HepG2 (cell line): ENCODE measurements at regions not wholly inside any gene's neighbourhood (a gene's known extent, or its start where the extent isn't known, plus 50 kb on each side); places are given as distances from the start of the nearest gene placed in this dataset.

Source experiments
- ATAC-seq: fragments of 200-7000 bp; cut with Tn5 transposase; 3 replicates; pipeline ENCODE4 v1.9.1; 2020; ENCODE audit warnings: mild to moderate bottlenecking, moderate library complexity
- BruUV-seq: library from RNA; stranded (reverse); fragments of 400-500 nt; replicated peaks from 2 replicates; lab custom pipeline; 2021; lab: Mats Ljungman, UMichigan
- CTCF ChIA-PET: fragments of 300-600 bp; formaldehyde crosslinking; extraction: SDS; loops from one replicate; lab custom pipeline; 2021; ENCODE audit warnings: low total read pairs, inconsistent platforms, low intra/inter-chr PET ratio; lab: Yijun Ruan, JAX
- POLR2A ChIA-PET: fragments of 350-600 bp; sonication (Branson Sonifier 250); formaldehyde crosslinking; loops from one replicate; lab custom pipeline; 2020; ENCODE audit warnings: antibody characterized with exemption, inconsistent platforms; lab: Yijun Ruan, JAX
- DNase-seq: peaks from one replicate; pipeline ENCODE4 v3.0.0-alpha.2; 2015; ENCODE audit warnings: low spot score
- FAIRE-seq: peaks from 3 replicates; lab custom pipeline; 2011; peaks lifted over from hg19 to GRCh38; lab: Jason Lieb, UNC
- H2AFZ ChIP-seq: one replicate; pipeline ENCODE4 v1.6.1; 2011; ENCODE audit warnings: low read length, inconsistent platforms
- H3K27ac ChIP-seq: fragments of 300-600 bp; 3 replicates; pipeline ENCODE4 v1.8.0; 2011; ENCODE audit warnings: mixed run types, mild to moderate bottlenecking, mixed read lengths, low read length, inconsistent platforms; ENCODE audit not compliant: insufficient read depth; ENCODE audit errors: extremely low read length
- H3K27me3 ChIP-seq, 2 experiments: fragments of 200-600 bp in 1 of 2; 2 replicates in 1 of 2; 3 replicates in 1 of 2; pipeline versions ENCODE4 v1.6.0 to v1.8.0; 2011; ENCODE audit warnings: low read length in 2 of 2, mild to moderate bottlenecking in 2 of 2, moderate library complexity in 2 of 2, inconsistent platforms in 1 of 2; ENCODE audit not compliant: insufficient read depth in 2 of 2, control insufficient read depth in 1 of 2
- H3K36me3 ChIP-seq, 2 experiments: fragments of 200-600 bp in 1 of 2; replicated peaks in 1 of 2; 2 replicates in 1 of 2; 3 replicates in 1 of 2; pipeline versions ENCODE4 v1.5.1 to v1.8.0; 2011; ENCODE audit warnings: low read length in 2 of 2, inconsistent platforms in 1 of 2; ENCODE audit not compliant: insufficient read depth in 2 of 2, control insufficient read depth in 1 of 2
- H3K4me1 ChIP-seq: 2 replicates; pipeline ENCODE4 v1.5.1; 2012; ENCODE audit warnings: low read length, inconsistent platforms; ENCODE audit not compliant: insufficient read depth
- H3K4me2 ChIP-seq: 2 replicates; pipeline ENCODE4 v1.6.0; 2011; ENCODE audit warnings: low read depth, low read length, inconsistent platforms
- H3K4me3 ChIP-seq, 3 experiments: fragments of 200-600 bp in 1 of 3; sonication (generic), shearing (Covaris generic) in 1 of 3; replicated peaks in 1 of 3; 2 replicates each; pipeline ENCODE4 v1.5.1; 2011 to 2016; ENCODE audit warnings: low read length in 3 of 3, inconsistent platforms in 2 of 3, low read depth in 2 of 3, mild to moderate bottlenecking in 2 of 3, control low read depth in 1 of 3, mixed read lengths in 1 of 3; ENCODE audit not compliant: insufficient read depth in 1 of 3
- H3K79me2 ChIP-seq: one replicate; pipeline ENCODE4 v1.6.1; 2011; ENCODE audit warnings: low read length, inconsistent platforms; ENCODE audit not compliant: insufficient read depth
- H3K9ac ChIP-seq: 2 replicates; pipeline ENCODE4 v1.6.0; 2011; ENCODE audit warnings: mild to moderate bottlenecking, low read depth, low read length, inconsistent platforms; ENCODE audit not compliant: insufficient read depth
- H3K9me3 ChIP-seq: 2 replicates; pipeline ENCODE4 v1.5.1; 2012; ENCODE audit warnings: mild to moderate bottlenecking, low read length
- H4K20me1 ChIP-seq: 2 replicates; pipeline ENCODE4 v1.6.0; 2011; ENCODE audit warnings: inconsistent platforms, mild to moderate bottlenecking, low read length, moderate library complexity; ENCODE audit not compliant: insufficient read depth
- ELF1 ChIP-seq: sonication (generic); formaldehyde crosslinking; IDR thresholded peaks from 2 replicates; pipeline ENCODE4 v1.4.0; 2020; ENCODE audit warnings: missing genetic modification reagents
- IRF2 ChIP-seq: IDR thresholded peaks from 2 replicates; pipeline ENCODE4 v1.6.1; 2018; ENCODE audit warnings: missing genetic modification reagents, missing compliant biosample characterization
- NFYB ChIP-seq: sonication (generic); formaldehyde crosslinking; IDR thresholded peaks from 2 replicates; pipeline ENCODE4 v1.4.0; 2020; ENCODE audit warnings: missing genetic modification reagents
- STAT5B ChIP-seq: sonication (generic); formaldehyde crosslinking; IDR thresholded peaks from 2 replicates; pipeline ENCODE4 v1.4.0; 2020; ENCODE audit warnings: missing genetic modification reagents
- TSC22D2 ChIP-seq: sonication (generic); formaldehyde crosslinking; IDR thresholded peaks from 2 replicates; pipeline ENCODE4 v1.5.1; 2020; ENCODE audit warnings: missing genetic modification reagents, mild to moderate bottlenecking, borderline replicate concordance
- ZFP36L2 ChIP-seq: sonication (generic); formaldehyde crosslinking; IDR thresholded peaks from 2 replicates; pipeline ENCODE4 v1.4.0; 2020; ENCODE audit warnings: missing genetic modification reagents
- WGBS: methylation state at CpG from one replicate; pipeline ENCODE4 v1.1.6; 2017; ENCODE audit warnings: low lambda C conversion rate; 5-methylcytosine and 5-hydroxymethylcytosine counted together
- in situ Hi-C: cut with HindIII; loops from 2 replicates; pipeline ENCODE4 v1.10.0; 2017; ENCODE audit warnings: low pct_unique_long_range_greater_than_20kb; ENCODE audit not compliant: extremely low pct_ligation_motif_present
- intact Hi-C: fragments of 100-400 bp; cut with micrococcal nuclease; formaldehyde crosslinking; loops from one replicate; pipeline ENCODE4 v1.10.0; 2022; ENCODE audit not compliant: unreplicated experiment
- TF ChIP-seq, protein P1 (sequence below): sonication (generic); IDR thresholded peaks from 2 replicates; pipeline ENCODE4 v1.6.1; 2016; ENCODE audit warnings: low read depth, borderline replicate concordance
- TF ChIP-seq, protein P2 (sequence below): sonication (generic); formaldehyde crosslinking; IDR thresholded peaks from 2 replicates; pipeline ENCODE4 v1.5.1; 2020; ENCODE audit warnings: missing genetic modification reagents, mild to moderate bottlenecking, borderline replicate concordance
- TF ChIP-seq, protein P3 (sequence below): sonication (generic); formaldehyde crosslinking; IDR thresholded peaks from 2 replicates; pipeline ENCODE4 v1.4.0; 2020; ENCODE audit warnings: missing genetic modification reagents

DNA sequence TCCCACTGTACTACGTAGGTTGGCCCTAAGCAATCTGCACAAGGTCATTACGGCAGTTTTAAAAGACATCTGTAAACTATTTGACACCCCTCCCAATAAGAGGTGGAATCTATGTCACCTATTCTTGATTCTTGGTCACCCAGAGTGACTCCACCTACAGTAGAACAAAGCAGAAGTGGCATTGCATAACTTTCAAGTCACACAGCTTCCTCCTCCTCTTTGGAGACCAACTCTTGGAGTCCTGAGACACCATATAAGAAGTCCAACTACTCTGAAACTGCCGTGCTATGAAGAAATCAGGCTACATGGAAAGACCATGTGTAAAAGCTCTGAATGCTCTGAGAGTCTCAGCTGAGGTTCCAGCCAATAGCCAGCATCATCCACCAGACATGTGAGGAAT lies 253.5 kb upstream of the CDH20 start (continued):
- TF ChIP-seq, protein P1, sequence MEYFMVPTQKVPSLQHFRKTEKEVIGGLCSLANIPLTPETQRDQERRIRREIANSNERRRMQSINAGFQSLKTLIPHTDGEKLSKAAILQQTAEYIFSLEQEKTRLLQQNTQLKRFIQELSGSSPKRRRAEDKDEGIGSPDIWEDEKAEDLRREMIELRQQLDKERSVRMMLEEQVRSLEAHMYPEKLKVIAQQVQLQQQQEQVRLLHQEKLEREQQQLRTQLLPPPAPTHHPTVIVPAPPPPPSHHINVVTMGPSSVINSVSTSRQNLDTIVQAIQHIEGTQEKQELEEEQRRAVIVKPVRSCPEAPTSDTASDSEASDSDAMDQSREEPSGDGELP: no peak
- TF ChIP-seq ELF1 (CRISPR knock-in tag) (no peak), ZFP36L2 (CRISPR knock-in tag) (no peak)
- TF ChIP-seq, protein P2, sequence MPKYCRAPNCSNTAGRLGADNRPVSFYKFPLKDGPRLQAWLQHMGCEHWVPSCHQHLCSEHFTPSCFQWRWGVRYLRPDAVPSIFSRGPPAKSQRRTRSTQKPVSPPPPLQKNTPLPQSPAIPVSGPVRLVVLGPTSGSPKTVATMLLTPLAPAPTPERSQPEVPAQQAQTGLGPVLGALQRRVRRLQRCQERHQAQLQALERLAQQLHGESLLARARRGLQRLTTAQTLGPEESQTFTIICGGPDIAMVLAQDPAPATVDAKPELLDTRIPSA (CRISPR knock-in tag): no peak

DNA sequence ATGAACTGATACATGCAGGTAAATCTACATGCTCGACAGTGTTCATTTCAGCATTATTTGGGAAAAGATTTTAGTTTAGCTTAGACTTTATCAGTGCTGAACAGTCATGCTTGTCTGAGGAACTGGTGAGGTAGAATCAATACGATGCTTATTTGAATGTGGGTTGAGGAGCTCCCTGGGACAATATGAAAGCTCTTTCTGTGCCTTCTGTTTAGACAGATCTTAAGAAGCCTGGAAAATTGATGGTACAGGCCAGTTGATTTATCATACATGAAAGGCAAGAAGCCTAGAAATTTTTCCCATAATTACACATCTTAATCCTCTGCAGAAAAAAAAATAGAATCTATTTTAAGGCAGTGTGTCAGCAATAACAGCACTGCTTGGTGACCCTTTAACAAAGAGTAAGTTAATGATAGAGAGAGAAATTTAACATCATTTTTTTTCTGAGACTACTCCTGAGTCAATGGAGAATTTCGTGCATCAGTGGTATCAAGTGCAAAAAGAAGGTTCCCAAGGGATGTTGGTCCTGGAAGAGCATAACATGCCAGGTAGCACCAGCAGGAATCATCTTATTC lies 252.2 kb upstream of the CDH20 start:
- no peak for DNase-seq
- Histone ChIP-seq H3K79me2 (no peaks in the 10 kb centered on the region), H3K4me3 (no peak overlapping the region), H3K4me2 (no peak overlapping the region), H3K36me3 (no peaks in the 10 kb centered on the region), H3K4me1 (no peaks in the 10 kb centered on the region), H4K20me1 (no peaks in the 10 kb centered on the region), H2AFZ (no peak overlapping the region), H3K9ac (no peak overlapping the region), H3K27me3 (no peaks in the 10 kb centered on the region), H3K9me3 (no peaks in the 10 kb centered on the region), H3K27ac (no peak overlapping the region)
- TF ChIP-seq NFYB (no peak), STAT5B (CRISPR knock-in tag) (no peak), TSC22D2 (CRISPR knock-in tag) (no peak), IRF2 (CRISPR knock-in tag) (no peak)
- TF ChIP-seq, protein P3, sequence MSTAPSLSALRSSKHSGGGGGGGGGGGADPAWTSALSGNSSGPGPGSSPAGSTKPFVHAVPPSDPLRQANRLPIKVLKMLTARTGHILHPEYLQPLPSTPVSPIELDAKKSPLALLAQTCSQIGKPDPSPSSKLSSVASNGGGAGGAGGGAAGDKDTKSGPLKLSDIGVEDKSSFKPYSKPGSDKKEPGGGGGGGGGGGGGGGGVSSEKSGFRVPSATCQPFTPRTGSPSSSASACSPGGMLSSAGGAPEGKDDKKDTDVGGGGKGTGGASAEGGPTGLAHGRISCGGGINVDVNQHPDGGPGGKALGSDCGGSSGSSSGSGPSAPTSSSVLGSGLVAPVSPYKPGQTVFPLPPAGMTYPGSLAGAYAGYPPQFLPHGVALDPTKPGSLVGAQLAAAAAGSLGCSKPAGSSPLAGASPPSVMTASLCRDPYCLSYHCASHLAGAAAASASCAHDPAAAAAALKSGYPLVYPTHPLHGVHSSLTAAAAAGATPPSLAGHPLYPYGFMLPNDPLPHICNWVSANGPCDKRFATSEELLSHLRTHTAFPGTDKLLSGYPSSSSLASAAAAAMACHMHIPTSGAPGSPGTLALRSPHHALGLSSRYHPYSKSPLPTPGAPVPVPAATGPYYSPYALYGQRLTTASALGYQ (CRISPR knock-in tag): no peak
- in situ Hi-C loops (no loop called here), intact Hi-C loops (no loop called here)
- BruUV-seq: no TSS peak
- WGBS: 17% methylated on average over 3 of the region's 3 CpGs
- FAIRE-seq: no peak
- no peak for ATAC-seq
- CTCF ChIA-PET: no interaction called here
- POLR2A ChIA-PET: no interaction called here
